ENCODE measurements at regions not wholly inside any gene's neighbourhood (a gene's known extent, or its start where the extent isn't known, plus 50 kb on each side); places are given as distances from the start of the nearest gene placed in this dataset.
"Not testable (repeated sequence)": the region's sequence is repeated elsewhere in the genome, so short reads cannot be mapped to it uniquely, and the experiment has no call there.

GRCh38 chr4:95898226-95898625, 58.3 kb downstream of the PDHA2 start:
- Mint-ChIP-seq H3K27me3 (no peaks in the 10 kb centered on the region), H3K4me3 (no peak overlapping the region), H3K27ac (no peak overlapping the region), H3K4me1 (no peaks in the 10 kb centered on the region), H3K9me3 (peaks cover 5 to 16% of the 10 kb centered on the region in 2 donors)
- no peak for DNase-seq
- no peak for ATAC-seq

DNA sequence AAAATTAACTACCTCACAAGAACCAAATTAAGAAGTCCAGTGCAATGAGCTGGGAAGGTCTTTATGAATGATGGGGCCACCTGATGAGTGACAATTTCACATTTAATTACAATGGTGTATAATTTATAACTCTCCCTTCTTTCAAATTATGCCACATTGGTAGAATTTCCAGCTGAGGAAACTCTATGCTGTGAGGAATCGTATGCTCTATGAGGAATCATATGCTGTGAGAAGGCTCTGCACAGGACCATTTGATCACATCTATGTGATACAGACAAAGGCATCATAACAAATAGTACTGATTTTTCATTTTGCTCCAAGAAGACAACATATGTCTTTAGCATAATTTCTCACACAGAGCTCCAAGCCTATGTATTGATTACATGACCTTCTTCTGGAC, 69.3 kb downstream of the PDHA2 start:
- Mint-ChIP-seq H3K4me3 (no peak overlapping the region), H3K9me3 (peaks cover 0 to 5% of the 10 kb centered on the region in 2 donors), H3K4me1 (no peaks in the 10 kb centered on the region), H3K27me3 (no peaks in the 10 kb centered on the region), H3K27ac (no peak overlapping the region)
- DNase-seq (no peak), ATAC-seq (no peak)

GRCh38 chr4:95910749-95911148, 70.9 kb downstream of the PDHA2 start:
- H3K9me3 Mint-ChIP-seq, result peaks cover 0 to 5% of the 10 kb centered on the region in 2 donors
- no peaks in the 10 kb centered on the region for H3K4me1 Mint-ChIP-seq
- no peak overlapping the region for H3K27ac Mint-ChIP-seq
- ATAC-seq, result no peak
- no peaks in the 10 kb centered on the region for H3K27me3 Mint-ChIP-seq
- DNase-seq, result no peak
- H3K4me3 Mint-ChIP-seq, result no peak overlapping the region

DNA sequence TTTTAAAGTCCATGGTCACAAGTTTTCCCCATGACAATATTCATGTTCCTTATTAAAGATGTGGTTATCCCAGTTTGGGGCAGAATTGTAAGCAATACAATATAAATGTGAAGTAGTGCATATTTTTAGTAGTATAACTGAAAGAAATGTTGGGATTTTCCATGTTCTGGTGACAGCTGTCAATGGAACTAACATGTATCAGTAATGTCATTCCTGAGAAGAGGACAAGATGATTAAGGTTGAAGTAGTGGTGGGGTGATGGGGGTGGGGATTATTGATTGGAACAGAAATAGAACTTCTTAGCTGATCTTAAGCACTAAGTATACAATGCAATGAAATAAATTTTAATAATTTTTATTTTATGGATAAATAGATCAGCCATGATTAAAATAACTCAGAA, 81.6 kb downstream of the PDHA2 start:
- H3K27me3 Mint-ChIP-seq, result no peaks in the 10 kb centered on the region
- H3K27ac Mint-ChIP-seq, result no peak overlapping the region
- ATAC-seq (no peak), DNase-seq (no peak)
- H3K4me3 Mint-ChIP-seq, result no peak overlapping the region
- H3K4me1 Mint-ChIP-seq, result no peaks in the 10 kb centered on the region
- peaks cover 5 to 18% of the 10 kb centered on the region in 2 donors for H3K9me3 Mint-ChIP-seq

DNA sequence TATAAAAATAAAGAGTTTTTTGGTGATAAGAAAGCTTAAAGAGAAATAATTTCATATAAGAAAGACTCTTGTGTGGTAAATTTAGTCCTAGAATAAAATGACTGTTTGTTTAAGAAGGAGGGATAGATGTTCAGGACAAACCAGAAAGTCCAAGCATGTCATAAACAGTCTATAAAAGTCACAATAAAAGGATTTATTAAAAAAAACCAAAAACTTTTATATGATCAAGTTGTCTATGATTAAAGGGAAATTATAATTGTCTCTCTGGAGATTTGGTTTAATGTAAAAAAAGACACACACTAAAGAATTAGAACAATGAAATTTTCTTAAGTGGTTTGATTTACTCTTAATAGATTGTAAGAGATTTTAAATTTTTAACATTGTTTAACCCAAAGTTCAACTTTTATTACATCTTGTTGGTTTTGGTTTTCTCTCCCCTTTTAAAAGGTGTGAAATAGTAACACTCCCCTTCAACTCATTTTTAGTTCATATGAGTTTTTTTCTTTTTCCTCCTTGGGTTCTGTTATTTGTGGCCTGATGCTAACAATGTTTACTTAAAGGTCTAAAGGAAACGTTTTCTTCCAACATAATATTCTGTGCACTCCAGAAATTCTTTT, 89.7 kb downstream of the PDHA2 start:
- DNase-seq (no peak), ATAC-seq (no peak)
- peaks cover 5 to 19% of the 10 kb centered on the region in 2 donors for H3K9me3 Mint-ChIP-seq
- no peaks in the 10 kb centered on the region for H3K4me1 Mint-ChIP-seq
- H3K27me3 Mint-ChIP-seq, result no peaks in the 10 kb centered on the region
- H3K27ac Mint-ChIP-seq, result no peak overlapping the region
- no peak overlapping the region for H3K4me3 Mint-ChIP-seq

DNA sequence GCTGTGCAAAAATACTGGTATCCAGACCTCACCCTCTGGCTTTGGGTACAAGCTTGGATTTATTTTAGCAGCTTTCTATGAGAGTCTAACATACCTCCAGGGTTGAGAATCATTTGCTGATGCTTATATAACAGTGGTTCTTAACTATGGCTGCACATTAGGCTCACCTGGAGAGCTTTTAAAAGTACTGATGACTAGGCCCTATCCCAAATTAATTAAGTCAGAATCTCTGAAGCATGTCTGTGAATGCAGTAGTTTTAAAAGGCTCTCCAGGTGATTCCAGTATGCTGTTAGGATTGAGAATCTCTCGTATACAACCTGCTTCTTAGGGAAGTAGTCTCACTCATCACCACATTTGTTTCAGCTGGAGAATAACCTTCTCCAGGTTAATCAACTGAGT, 99.2 kb downstream of the PDHA2 start:
- Mint-ChIP-seq H3K4me1 (no peaks in the 10 kb centered on the region), H3K27ac (no peak overlapping the region), H3K9me3 (no peaks in the 10 kb centered on the region), H3K4me3 (no peak overlapping the region), H3K27me3 (no peaks in the 10 kb centered on the region)
- ATAC-seq (no peak), DNase-seq (no peak)

DNA sequence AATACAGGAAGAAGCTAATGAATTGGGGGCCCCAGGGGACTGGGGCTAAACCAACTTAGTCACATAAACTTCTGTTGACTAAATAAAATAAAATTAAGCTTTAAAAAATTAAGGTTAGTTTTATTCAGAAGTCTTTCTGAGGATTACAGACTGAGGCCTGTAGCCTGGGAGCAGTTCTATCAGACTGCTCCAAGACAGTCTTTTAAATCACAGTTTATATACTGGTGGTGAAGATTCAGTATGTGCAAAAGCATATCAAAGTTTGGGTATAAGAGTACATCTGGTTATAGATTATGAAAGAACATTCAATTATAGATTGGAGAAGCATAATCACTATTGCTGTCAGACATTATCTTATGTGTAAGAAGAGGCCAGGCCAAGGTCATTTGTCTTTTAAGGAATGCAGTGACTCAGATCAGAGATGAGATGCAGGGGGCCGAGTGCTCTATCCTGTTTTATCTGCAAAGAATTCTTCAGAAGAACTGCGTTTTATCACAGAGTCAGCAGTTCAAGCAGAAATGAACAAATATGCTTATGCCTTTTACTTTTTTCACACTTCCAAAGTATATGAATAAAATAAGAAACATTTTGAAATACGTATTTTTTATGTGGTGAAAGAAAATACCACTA, 109.4 kb downstream of the PDHA2 start:
- Mint-ChIP-seq H3K4me1 (no peaks in the 10 kb centered on the region), H3K9me3 (peaks cover 0 to 1% of the 10 kb centered on the region in 2 donors), H3K27me3 (no peaks in the 10 kb centered on the region), H3K4me3 (no peak overlapping the region), H3K27ac (no peak overlapping the region)
- no peak for ATAC-seq
- no peak for DNase-seq

DNA sequence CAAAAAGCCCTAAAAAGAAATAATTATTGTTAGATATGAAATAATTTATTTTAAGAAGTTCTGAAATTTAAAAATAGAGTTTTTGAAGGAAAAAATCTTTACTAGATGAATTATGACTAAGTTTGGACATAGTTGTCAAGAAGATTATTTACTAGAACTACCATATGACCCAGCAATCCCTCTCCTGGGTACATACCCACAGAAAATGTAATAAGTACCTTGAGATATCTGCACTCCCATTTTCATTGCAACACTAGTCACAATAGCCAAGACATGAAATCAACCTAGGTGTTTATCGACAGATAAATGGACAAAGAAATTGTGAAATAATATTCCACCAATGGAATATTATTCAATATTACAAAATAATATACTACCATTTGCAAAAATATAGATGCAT, 109.9 kb downstream of the PDHA2 start:
- H3K27me3 Mint-ChIP-seq, result no peaks in the 10 kb centered on the region
- H3K4me3 Mint-ChIP-seq, result no peak overlapping the region
- no peaks in the 10 kb centered on the region for H3K4me1 Mint-ChIP-seq
- ATAC-seq, result no peak
- H3K27ac Mint-ChIP-seq, result no peak overlapping the region
- DNase-seq, result no peak
- H3K9me3 Mint-ChIP-seq, result peaks cover 0 to 7% of the 10 kb centered on the region in 2 donors

- not testable (repeated sequence) for DNase-seq, H3K9me3 Mint-ChIP-seq, H3K4me3 Mint-ChIP-seq, ATAC-seq, H3K4me1 Mint-ChIP-seq, H3K27me3 Mint-ChIP-seq, H3K27ac Mint-ChIP-seq
Observed at GRCh38 chr4:95952538-95952937, 112.6 kb downstream of the PDHA2 start.

GRCh38 chr4:95956094-95956493, 116.2 kb downstream of the PDHA2 start:
- Mint-ChIP-seq H3K27me3 (no peaks in the 10 kb centered on the region), H3K9me3 (peaks cover 0 to 8% of the 10 kb centered on the region in 2 donors), H3K4me1 (no peaks in the 10 kb centered on the region), H3K4me3 (no peak overlapping the region), H3K27ac (no peak overlapping the region)
- no peak for DNase-seq
- no peak for ATAC-seq

DNA sequence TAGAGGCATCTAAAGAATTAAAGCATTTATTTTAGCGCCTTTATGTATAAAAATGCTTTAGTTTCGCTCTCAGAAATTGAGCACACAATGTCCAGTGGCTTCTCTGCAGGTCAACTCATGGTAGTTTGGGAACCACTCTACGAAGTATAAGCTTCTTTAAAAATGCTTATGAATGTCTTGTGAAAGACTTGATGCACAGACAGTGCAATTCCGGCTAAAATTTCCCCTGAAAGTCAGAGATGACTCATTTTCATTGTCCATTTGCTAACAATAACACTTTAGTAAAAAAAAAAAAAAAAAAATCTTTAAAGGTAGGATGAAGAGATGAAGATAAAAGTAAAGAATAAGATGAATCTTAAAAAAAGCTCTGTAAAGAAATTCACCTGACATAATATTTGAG, 117.2 kb downstream of the PDHA2 start:
- Mint-ChIP-seq H3K4me1 (no peaks in the 10 kb centered on the region), H3K27me3 (no peaks in the 10 kb centered on the region), H3K27ac (no peak overlapping the region), H3K9me3 (peaks cover 0 to 8% of the 10 kb centered on the region in 2 donors), H3K4me3 (no peak overlapping the region)
- ATAC-seq, result no peak
- DNase-seq, result no peak

- Mint-ChIP-seq H3K27ac (no peak overlapping the region), H3K27me3 (no peaks in the 10 kb centered on the region), H3K9me3 (peaks cover 0 to 8% of the 10 kb centered on the region in 2 donors), H3K4me1 (no peaks in the 10 kb centered on the region), H3K4me3 (no peak overlapping the region)
- no peak for DNase-seq
- ATAC-seq, result no peak
Observed at GRCh38 chr4:95957759-95958158, 117.9 kb downstream of the PDHA2 start.

DNA sequence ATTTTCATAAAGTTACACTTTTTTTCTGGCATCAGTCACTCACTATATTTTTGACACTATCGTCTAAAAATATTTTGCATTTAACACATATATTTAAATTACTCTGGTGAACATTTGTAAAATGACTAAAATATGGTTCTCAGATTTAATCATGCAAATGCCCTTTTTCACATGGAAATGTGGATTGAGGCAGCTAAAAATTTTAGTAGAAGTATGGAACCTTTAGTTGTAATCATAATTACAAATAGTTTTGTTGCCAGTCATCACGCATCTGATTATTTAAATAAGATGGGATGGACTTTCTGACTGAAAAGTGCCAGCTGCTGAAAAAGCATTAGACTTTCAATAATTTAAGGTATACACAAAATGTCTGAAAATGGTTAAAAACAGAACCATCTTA, 119.3 kb downstream of the PDHA2 start:
- no peaks in the 10 kb centered on the region for H3K27me3 Mint-ChIP-seq
- no peaks in the 10 kb centered on the region for H3K4me1 Mint-ChIP-seq
- H3K27ac Mint-ChIP-seq, result no peak overlapping the region
- H3K9me3 Mint-ChIP-seq, result peaks cover 0 to 7% of the 10 kb centered on the region in 2 donors
- DNase-seq (no peak), ATAC-seq (no peak)
- no peak overlapping the region for H3K4me3 Mint-ChIP-seq

- ATAC-seq, result no peak
- Mint-ChIP-seq H3K4me3 (no peak overlapping the region), H3K9me3 (peaks cover 0 to 3% of the 10 kb centered on the region in 2 donors), H3K27ac (no peak overlapping the region), H3K4me1 (no peaks in the 10 kb centered on the region), H3K27me3 (no peaks in the 10 kb centered on the region)
- DNase-seq, result no peak
Observed at GRCh38 chr4:95959633-95960032, 119.7 kb downstream of the PDHA2 start.

- Mint-ChIP-seq H3K27ac (no peak overlapping the region), H3K4me1 (no peaks in the 10 kb centered on the region), H3K4me3 (no peak overlapping the region), H3K9me3 (no peaks in the 10 kb centered on the region), H3K27me3 (no peaks in the 10 kb centered on the region)
- ATAC-seq, result no peak
- no peak for DNase-seq
Observed at GRCh38 chr4:95963456-95963855, 123.6 kb downstream of the PDHA2 start.

DNA sequence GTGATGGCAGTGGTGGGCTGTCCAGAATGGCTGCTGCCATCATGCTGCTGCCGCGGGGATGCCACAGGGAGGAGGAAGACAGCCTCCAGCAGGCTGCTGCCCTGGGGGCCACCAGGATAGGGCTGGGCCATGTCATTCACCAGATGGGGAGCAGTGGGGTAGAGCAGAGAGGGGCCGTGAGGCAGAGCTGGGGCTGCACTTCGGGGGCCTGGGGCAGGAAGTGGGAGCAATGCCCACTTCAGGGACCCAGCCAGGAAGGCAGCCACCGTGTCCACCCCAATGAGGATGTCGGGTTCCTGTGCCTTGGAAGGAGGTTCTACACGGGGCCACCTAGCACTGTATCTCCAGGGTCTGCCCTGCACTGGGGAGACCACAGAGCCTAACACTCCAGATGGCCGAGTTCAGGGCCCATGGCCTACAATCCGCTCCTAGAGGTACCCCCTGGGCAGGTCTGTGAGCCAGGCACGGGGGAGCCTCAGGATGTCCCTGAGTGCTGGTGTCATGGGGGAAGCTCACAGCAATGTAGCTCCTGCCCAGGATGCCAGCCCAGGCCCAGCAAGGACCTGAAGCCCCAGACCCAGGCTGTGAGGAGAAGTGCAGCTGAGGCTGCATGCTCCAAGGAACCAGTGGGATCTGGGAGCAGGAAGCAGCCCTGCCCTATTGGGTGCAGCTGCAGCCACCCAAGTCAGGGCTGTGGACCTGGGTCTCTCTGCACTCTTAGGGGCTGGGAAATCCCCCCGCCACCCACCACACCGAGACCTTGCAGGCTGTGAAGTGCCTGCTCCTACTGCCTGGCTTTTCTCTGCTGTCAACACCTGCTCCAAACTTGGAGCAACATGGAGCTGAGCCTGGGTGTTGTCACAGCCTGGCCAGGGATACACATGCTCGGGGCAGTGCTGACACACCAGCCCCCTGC, 140.3 kb downstream of the PDHA2 start:
- no peak for DNase-seq
- peaks cover 7% of the 10 kb centered on the region for H3K4me1 Mint-ChIP-seq
- H3K27me3 Mint-ChIP-seq, result no peaks in the 10 kb centered on the region
- no peak for ATAC-seq
- no peak overlapping the region for H3K27ac Mint-ChIP-seq
- H3K9me3 Mint-ChIP-seq, result peaks cover 0 to 16% of the 10 kb centered on the region in 2 donors
- H3K4me3 Mint-ChIP-seq, result no peak overlapping the region

Data from stimulated activated naive CD8-positive, alpha-beta T cell treated with anti-CD3 and anti-CD28 coated beads, Interleukin-15, amount 100 ng/mL, for 72 hours (primary cell).